DOHH2 (cell line): ENCODE measurements at regions not wholly inside any gene's neighbourhood (a gene's known extent, or its start where the extent isn't known, plus 50 kb on each side); places are given as distances from the start of the nearest gene placed in this dataset.

Experiments
- H3F3A ChIP-seq: fragments of 200-600 bp; sonication (generic), shearing (Covaris generic); 2 replicates; pipeline ENCODE4 v1.6.0; 2016; ENCODE audit warnings: antibody characterized with exemption, mild to moderate bottlenecking; ENCODE audit not compliant: control insufficient read depth, insufficient read depth
- H3K27ac ChIP-seq: fragments of 200-600 bp; sonication (generic); 2 replicates; pipeline ENCODE4 v1.5.1; 2014; ENCODE audit warnings: low read depth, mild to moderate bottlenecking, low read length, moderate library complexity
- H3K27me3 ChIP-seq: fragments of 200-600 bp; sonication (generic); 2 replicates; pipeline ENCODE4 v1.6.1; 2014; ENCODE audit warnings: mild to moderate bottlenecking, low read length, mixed read lengths; ENCODE audit not compliant: control insufficient read depth
- H3K36me3 ChIP-seq: fragments of 200-600 bp; sonication (generic); 2 replicates; pipeline ENCODE4 v1.6.1; 2014; ENCODE audit warnings: mild to moderate bottlenecking, low read length, moderate library complexity, mixed read lengths; ENCODE audit not compliant: control insufficient read depth
- H3K4me1 ChIP-seq: fragments of 200-600 bp; sonication (generic); 2 replicates; pipeline ENCODE4 v1.6.1; 2014; ENCODE audit warnings: mild to moderate bottlenecking, low read length, mixed read lengths; ENCODE audit not compliant: control insufficient read depth
- H3K4me2 ChIP-seq: fragments of 200-600 bp; sonication (generic); 2 replicates; pipeline ENCODE4 v1.6.0; 2014; ENCODE audit warnings: mild to moderate bottlenecking, low read length, moderate library complexity
- H3K4me3 ChIP-seq: fragments of 200-600 bp; sonication (generic); 2 replicates; pipeline ENCODE4 v1.5.1; 2014; ENCODE audit warnings: mild to moderate bottlenecking, low read length, mixed read lengths
- H3K79me2 ChIP-seq: fragments of 200-600 bp; sonication (generic); 2 replicates; pipeline ENCODE4 v1.6.1; 2014; ENCODE audit warnings: mild to moderate bottlenecking, low read length, mixed read lengths; ENCODE audit not compliant: control insufficient read depth
- H3K9me2 ChIP-seq: fragments of 200-600 bp; sonication (generic); replicated peaks from 2 replicates; pipeline ENCODE4 v1.6.1; 2014; ENCODE audit warnings: mild to moderate bottlenecking, low read length, mixed read lengths; ENCODE audit not compliant: control insufficient read depth
- H3K9me3 ChIP-seq: fragments of 200-600 bp; sonication (generic); 2 replicates; pipeline ENCODE4 v1.6.1; 2014; ENCODE audit warnings: antibody characterized with exemption, low read length, mixed read lengths; ENCODE audit not compliant: control insufficient read depth, insufficient read depth
- H4K20me1 ChIP-seq: fragments of 200-600 bp; sonication (generic); 2 replicates; pipeline ENCODE4 v1.6.0; 2014; ENCODE audit warnings: low read depth, mild to moderate bottlenecking, antibody characterized with exemption, low read length, moderate library complexity; ENCODE audit not compliant: control insufficient read depth, insufficient read depth
- EZH2phosphoT487 ChIP-seq: fragments of 200-600 bp; sonication (generic); IDR thresholded peaks from 2 replicates; pipeline ENCODE4 v1.6.1; 2017; ENCODE audit warnings: borderline replicate concordance, mild to moderate bottlenecking, antibody characterized with exemption, low read length, moderate library complexity, mixed read lengths
- TF ChIP-seq, protein P1 (sequence below): fragments of 200-600 bp; sonication (generic); IDR thresholded peaks from one replicate; pipeline ENCODE4 v1.5.1; 2014; ENCODE audit warnings: antibody characterized with exemption, mild to moderate bottlenecking, low read depth, low read length; ENCODE audit not compliant: poor library complexity, severe bottlenecking

DNA sequence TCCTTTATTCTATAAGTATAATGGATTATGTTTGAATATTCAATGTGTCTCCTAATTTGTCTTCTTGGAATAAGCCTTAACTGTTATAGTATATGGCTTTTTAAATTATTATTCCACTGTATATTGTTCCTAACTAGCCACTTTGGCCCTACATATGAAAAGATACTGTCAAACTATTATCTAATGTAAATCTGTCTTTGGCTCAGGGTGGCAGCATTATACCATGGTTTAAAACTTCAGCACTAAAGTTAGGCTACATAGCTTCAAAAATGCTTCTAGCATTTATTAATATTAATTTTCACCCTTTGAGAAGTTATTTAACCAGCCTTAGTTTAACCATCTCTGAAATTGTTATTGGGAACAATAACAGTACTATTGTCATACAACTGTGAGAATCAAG, 543.1 kb upstream of the MBL2 start:
- Histone ChIP-seq H3K9me3 (no peaks in the 10 kb centered on the region), H4K20me1 (no peaks in the 10 kb centered on the region), H3F3A (no peaks in the 10 kb centered on the region), H3K4me2 (no peak overlapping the region), H3K79me2 (no peaks in the 10 kb centered on the region), H3K27ac (no peak overlapping the region), H3K4me1 (no peaks in the 10 kb centered on the region), H3K36me3 (no peaks in the 10 kb centered on the region), H3K4me3 (no peak overlapping the region), H3K9me2 (no peaks in the 10 kb centered on the region), H3K27me3 (no peaks in the 10 kb centered on the region)
- TF ChIP-seq, protein P1, sequence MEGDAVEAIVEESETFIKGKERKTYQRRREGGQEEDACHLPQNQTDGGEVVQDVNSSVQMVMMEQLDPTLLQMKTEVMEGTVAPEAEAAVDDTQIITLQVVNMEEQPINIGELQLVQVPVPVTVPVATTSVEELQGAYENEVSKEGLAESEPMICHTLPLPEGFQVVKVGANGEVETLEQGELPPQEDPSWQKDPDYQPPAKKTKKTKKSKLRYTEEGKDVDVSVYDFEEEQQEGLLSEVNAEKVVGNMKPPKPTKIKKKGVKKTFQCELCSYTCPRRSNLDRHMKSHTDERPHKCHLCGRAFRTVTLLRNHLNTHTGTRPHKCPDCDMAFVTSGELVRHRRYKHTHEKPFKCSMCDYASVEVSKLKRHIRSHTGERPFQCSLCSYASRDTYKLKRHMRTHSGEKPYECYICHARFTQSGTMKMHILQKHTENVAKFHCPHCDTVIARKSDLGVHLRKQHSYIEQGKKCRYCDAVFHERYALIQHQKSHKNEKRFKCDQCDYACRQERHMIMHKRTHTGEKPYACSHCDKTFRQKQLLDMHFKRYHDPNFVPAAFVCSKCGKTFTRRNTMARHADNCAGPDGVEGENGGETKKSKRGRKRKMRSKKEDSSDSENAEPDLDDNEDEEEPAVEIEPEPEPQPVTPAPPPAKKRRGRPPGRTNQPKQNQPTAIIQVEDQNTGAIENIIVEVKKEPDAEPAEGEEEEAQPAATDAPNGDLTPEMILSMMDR, result no peak
- no peak for TF ChIP-seq EZH2phosphoT487

DNA sequence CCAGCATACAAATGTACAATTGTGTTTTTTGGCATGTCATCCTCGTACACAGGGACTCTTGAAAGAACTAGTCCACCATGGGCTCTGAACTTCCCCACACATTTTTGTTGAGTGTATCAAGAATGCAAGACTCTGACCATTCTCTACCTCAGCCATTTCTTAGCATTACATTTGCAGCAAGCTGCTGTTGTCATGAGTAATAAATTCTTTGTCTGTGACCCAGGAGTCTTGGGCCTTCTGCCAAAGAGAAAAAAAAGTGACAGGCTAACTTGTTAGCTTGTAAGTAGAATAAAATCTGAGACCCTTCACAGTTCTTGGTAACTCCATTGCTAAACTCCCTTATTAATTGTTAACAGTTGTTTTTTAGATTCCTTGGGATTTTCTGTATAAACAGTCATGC, 542.3 kb upstream of the MBL2 start:
- no peak overlapping the region for H3K27ac ChIP-seq
- H3F3A ChIP-seq, result no peaks in the 10 kb centered on the region
- no peaks in the 10 kb centered on the region for H3K4me1 ChIP-seq
- H4K20me1 ChIP-seq, result no peaks in the 10 kb centered on the region
- no peaks in the 10 kb centered on the region for H3K9me2 ChIP-seq
- no peaks in the 10 kb centered on the region for H3K27me3 ChIP-seq
- no peak overlapping the region for H3K4me3 ChIP-seq
- H3K4me2 ChIP-seq, result no peak overlapping the region
- H3K36me3 ChIP-seq, result no peaks in the 10 kb centered on the region
- H3K9me3 ChIP-seq, result no peaks in the 10 kb centered on the region
- H3K79me2 ChIP-seq, result no peaks in the 10 kb centered on the region
- TF ChIP-seq EZH2phosphoT487, result no peak
- TF ChIP-seq, protein P1, result no peak

DNA sequence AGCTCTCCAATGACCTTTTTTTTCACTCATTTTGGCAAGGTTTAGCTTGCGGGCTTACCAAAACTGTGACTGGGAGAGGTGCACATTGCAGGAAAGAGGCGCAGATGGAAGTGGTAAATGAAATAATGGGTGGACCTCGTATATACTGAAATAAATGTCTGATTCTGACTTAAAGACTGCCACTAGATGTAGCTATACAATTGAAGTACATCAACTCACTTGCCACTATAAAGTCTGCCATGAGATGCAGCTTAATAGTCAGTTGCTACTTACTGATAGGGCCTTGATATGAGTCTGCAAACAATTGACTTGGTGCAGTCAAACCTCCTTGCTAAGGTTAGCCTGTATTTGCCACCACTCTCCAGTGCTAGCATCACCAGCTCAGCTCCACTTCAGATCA, 525.9 kb upstream of the MBL2 start:
- Histone ChIP-seq H3K9me2 (no peaks in the 10 kb centered on the region), H3K4me3 (no peak overlapping the region), H3K4me1 (no peaks in the 10 kb centered on the region), H3K9me3 (no peaks in the 10 kb centered on the region), H3K4me2 (no peak overlapping the region), H3K27me3 (no peaks in the 10 kb centered on the region), H3K79me2 (no peaks in the 10 kb centered on the region), H3K27ac (no peak overlapping the region), H3F3A (no peaks in the 10 kb centered on the region), H4K20me1 (no peaks in the 10 kb centered on the region), H3K36me3 (no peaks in the 10 kb centered on the region)
- TF ChIP-seq, protein P1, result no peak
- TF ChIP-seq EZH2phosphoT487, result no peak
